ENCODE measurements at regions not wholly inside any gene's neighbourhood (a gene's known extent, or its start where the extent isn't known, plus 50 kb on each side); places are given as distances from the start of the nearest gene placed in this dataset.
"Not testable (repeated sequence)": the region's sequence is repeated elsewhere in the genome, so short reads cannot be mapped to it uniquely, and the experiment has no call there.

DNA sequence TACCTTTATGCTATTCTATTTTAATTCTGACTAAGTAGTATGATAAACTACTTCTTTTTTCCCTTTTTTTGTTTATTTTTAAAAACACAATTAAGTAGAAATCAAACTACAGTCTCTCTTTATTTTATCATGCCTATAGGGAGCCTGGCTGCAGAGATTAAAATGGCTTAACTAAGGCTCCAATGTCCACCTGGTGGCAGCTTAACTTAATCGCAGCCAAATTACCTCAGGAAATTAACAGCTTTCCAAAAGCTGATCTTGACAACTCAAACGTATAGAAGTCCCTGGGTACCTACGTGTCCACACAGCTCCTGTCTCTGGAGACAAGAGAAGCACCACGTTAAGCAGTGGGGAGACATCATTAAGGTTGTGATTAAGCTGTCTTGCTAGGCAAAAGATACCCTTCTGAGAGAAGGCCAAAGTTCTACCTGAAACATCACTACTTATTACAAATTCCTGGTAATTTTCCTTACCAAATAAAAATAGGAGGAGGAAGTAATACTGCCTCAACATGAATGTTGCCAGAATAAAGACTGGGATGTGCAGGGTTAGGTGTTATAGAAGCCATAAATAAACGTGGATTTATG, 63.2 kb upstream of the SNX19 start:
- H3K36me3 ChIP-seq (ENCODE audit: control insufficient read depth, insufficient read depth, low read length): no peaks in the 10 kb centered on the region
- no peak overlapping the region for H3K4me3 ChIP-seq (ENCODE audit: low read depth, low read length)
- no peaks in the 10 kb centered on the region for H3K27me3 ChIP-seq (ENCODE audit: control insufficient read depth, insufficient read depth, low read length)
- DNase-seq (ENCODE audit: low read depth) (peak; percentile 52), FAIRE-seq (peak; percentile 77)
- TF ChIP-seq, protein P1, sequence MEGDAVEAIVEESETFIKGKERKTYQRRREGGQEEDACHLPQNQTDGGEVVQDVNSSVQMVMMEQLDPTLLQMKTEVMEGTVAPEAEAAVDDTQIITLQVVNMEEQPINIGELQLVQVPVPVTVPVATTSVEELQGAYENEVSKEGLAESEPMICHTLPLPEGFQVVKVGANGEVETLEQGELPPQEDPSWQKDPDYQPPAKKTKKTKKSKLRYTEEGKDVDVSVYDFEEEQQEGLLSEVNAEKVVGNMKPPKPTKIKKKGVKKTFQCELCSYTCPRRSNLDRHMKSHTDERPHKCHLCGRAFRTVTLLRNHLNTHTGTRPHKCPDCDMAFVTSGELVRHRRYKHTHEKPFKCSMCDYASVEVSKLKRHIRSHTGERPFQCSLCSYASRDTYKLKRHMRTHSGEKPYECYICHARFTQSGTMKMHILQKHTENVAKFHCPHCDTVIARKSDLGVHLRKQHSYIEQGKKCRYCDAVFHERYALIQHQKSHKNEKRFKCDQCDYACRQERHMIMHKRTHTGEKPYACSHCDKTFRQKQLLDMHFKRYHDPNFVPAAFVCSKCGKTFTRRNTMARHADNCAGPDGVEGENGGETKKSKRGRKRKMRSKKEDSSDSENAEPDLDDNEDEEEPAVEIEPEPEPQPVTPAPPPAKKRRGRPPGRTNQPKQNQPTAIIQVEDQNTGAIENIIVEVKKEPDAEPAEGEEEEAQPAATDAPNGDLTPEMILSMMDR (IDR thresholded peaks at IDR 0.05; ENCODE audit: insufficient read depth, low read length, severe bottlenecking): peak; percentile 63

DNA sequence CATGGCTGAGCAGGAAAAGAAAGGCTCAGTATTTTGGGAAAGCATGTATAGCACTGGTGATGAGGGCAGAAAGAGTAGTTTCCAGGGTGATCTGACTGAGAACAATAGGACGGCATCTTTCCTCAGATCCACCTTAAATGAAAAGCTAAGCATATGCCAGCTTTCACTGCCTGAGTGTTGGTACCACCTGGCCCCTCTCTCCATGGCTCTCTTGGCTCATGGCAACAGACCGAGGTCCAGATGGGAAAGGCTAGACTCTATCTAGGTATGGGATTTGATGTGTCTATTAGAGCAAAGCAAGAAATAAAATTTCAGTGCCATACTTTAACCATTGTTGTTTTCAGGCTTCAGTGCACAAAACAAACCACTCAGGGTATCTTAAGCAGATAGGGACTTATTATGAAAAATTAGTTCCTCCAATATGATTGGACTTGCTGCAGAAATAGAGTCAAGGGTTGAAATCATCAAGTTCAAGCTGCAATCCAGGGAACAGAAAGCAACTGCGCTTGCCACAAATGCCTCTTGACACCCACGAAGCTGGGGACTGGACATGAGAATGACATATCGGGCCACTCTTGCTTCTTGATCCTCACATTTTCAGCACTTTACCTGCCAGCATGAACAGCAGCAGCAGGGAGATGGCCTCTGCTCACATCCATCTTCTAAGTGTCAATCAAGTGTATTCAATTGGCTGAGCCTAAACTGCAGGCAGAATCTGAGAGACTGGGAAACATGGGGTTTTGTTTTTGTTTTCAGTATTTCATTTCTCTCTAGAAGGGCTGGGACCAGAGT, 64.0 kb upstream of the SNX19 start:
- Histone ChIP-seq H3K36me3 (ENCODE audit: control insufficient read depth, insufficient read depth, low read length) (no peaks in the 10 kb centered on the region), H3K27me3 (ENCODE audit: control insufficient read depth, insufficient read depth, low read length) (no peaks in the 10 kb centered on the region), H3K4me3 (ENCODE audit: low read depth, low read length) (no peak overlapping the region)
- TF ChIP-seq, protein P1 (IDR thresholded peaks at IDR 0.05; ENCODE audit: insufficient read depth, low read length, severe bottlenecking): no peak
- FAIRE-seq (no peak), DNase-seq (ENCODE audit: low read depth) (no peak)

DNA sequence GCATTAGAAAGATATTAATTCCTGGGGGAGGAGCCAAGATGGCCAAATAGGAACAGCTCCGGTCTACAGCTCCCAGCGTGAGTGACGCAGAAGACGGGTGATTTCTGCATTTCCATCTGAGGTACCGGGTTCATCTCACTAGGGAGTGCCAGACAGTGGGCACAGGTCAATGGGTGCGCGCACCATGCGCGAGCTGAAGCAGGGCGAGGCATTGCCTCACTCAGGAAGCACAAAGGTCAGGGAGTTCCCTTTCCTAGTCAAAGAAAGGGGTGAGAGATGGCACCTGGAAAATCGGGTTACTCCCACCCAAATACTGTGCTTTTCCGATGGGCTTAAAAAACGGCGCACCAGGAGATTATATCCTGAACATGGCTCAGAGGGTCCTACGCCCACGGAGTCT, 68.0 kb upstream of the SNX19 start:
- not testable (repeated sequence) for H3K4me3 ChIP-seq (ENCODE audit: low read depth, low read length); H3K27me3 ChIP-seq (ENCODE audit: control insufficient read depth, insufficient read depth, low read length); H3K36me3 ChIP-seq (ENCODE audit: control insufficient read depth, insufficient read depth, low read length); DNase-seq (ENCODE audit: low read depth); FAIRE-seq

DNA sequence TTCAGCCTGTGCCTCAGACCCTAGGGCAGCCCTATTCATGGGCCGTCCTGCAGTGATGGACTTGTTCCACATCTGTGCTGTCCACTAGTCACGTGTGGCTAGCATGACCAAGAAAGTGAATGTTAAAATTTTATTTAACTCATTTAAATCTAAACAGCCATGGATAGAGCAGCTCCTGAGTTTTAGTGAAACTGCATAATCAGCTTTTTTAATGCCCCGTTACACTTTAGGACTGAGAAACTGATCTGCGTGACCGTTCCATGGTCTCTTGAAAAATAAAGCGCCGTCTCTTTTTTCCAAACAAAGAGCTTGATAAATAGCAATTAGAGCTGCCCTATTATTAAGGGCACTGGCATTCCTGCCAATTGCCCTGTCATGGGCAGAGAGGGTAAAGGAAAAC, 76.5 kb upstream of the SNX19 start:
- TF ChIP-seq, protein P1 (IDR thresholded peaks at IDR 0.05; ENCODE audit: insufficient read depth, low read length, severe bottlenecking): no peak
- Histone ChIP-seq H3K4me3 (ENCODE audit: low read depth, low read length) (no peak overlapping the region), H3K36me3 (ENCODE audit: control insufficient read depth, insufficient read depth, low read length) (no peaks in the 10 kb centered on the region), H3K27me3 (ENCODE audit: control insufficient read depth, insufficient read depth, low read length) (no peaks in the 10 kb centered on the region)
- no peak for FAIRE-seq
- DNase-seq (ENCODE audit: low read depth): no peak

DNA sequence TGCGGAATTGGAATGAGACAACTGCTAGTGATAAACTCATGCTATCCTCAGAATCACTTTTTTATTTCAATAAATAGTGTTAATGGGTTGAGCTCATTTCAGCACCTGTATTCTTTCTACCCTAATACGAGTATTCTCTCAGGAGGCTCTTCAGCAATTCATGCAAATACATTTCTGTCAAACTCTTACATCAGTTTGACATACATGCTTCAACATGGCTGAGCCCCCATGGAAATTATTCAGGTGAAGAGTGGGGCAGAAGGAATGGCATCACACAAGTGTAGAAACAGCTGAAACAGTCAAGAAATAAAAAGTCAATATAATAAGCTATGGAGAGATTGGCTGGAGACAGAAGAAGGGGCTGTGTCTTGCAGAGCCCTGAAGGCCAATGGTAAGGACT, 77.8 kb upstream of the SNX19 start:
- TF ChIP-seq, protein P1 (IDR thresholded peaks at IDR 0.05; ENCODE audit: insufficient read depth, low read length, severe bottlenecking): no peak
- no peak for FAIRE-seq
- no peak overlapping the region for H3K4me3 ChIP-seq (ENCODE audit: low read depth, low read length)
- H3K36me3 ChIP-seq (ENCODE audit: control insufficient read depth, insufficient read depth, low read length): no peaks in the 10 kb centered on the region
- H3K27me3 ChIP-seq (ENCODE audit: control insufficient read depth, insufficient read depth, low read length): no peaks in the 10 kb centered on the region
- DNase-seq (ENCODE audit: low read depth): no peak

DNA sequence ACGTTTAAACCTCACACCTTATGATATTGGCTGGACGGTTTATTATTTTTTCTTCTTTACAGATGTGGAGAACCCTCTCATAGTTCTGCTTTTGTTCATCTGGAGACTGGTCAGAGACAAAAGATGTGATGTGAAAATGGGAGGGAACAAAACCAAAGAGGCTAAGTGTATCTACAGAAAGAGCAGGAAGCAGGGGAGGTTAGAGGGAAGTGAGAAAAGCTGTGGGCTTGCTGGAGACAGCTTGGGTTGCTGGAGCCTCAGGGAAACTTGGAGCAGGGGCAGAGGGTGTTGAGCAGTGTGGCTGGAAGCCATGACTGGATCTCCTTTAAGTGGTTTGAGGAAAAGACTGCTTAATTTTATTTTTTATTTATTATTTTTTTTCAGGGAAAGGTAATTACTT, 79.0 kb upstream of the SNX19 start:
- no peak for FAIRE-seq
- TF ChIP-seq, protein P1 (IDR thresholded peaks at IDR 0.05; ENCODE audit: insufficient read depth, low read length, severe bottlenecking): no peak
- no peaks in the 10 kb centered on the region for H3K27me3 ChIP-seq (ENCODE audit: control insufficient read depth, insufficient read depth, low read length)
- no peak for DNase-seq (ENCODE audit: low read depth)
- H3K4me3 ChIP-seq (ENCODE audit: low read depth, low read length): no peak overlapping the region
- no peaks in the 10 kb centered on the region for H3K36me3 ChIP-seq (ENCODE audit: control insufficient read depth, insufficient read depth, low read length)

Data from bronchial epithelial cell (primary cell).